LNCaP clone FGC (cell line): ENCODE measurements at regions not wholly inside any gene's neighbourhood (a gene's known extent, or its start where the extent isn't known, plus 50 kb on each side); places are given as distances from the start of the nearest gene placed in this dataset.

Experiments
- DNase-seq: peaks from one replicate; pipeline ENCODE4 v3.0.0-alpha.2; 2011; ENCODE audit warnings: low read depth
- H3K4me3 ChIP-seq: 2 replicates; pipeline ENCODE4 v1.5.1; 2011; ENCODE audit warnings: mild to moderate bottlenecking, low read depth, low read length, control low read depth
- TF ChIP-seq, protein P1 (sequence below): IDR thresholded peaks from 2 replicates; pipeline ENCODE4 v1.5.1; 2012; ENCODE audit warnings: mild to moderate bottlenecking; ENCODE audit not compliant: control insufficient read depth, insufficient read depth; ENCODE audit errors: extremely low read depth

DNA sequence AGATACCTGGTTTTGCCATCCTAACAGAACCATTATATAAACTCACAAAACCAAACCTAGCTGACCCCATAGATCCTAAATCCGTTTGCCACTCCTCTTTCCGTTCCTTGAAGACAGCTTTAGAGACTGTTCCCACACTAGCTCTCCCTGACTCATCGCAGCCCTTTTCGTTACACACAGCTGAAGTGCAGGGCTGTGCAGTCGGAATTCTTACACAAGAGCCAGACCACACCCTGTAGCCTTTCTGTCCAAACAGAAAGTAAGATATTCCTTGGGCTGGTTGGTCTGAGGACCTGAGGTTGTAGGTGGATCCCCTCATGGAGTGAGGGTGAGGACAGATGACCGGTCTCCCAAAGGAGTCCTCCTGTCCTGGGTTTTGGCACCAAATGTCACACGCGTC, 56.7 kb upstream of the NAA35 start:
- TF ChIP-seq, protein P1, sequence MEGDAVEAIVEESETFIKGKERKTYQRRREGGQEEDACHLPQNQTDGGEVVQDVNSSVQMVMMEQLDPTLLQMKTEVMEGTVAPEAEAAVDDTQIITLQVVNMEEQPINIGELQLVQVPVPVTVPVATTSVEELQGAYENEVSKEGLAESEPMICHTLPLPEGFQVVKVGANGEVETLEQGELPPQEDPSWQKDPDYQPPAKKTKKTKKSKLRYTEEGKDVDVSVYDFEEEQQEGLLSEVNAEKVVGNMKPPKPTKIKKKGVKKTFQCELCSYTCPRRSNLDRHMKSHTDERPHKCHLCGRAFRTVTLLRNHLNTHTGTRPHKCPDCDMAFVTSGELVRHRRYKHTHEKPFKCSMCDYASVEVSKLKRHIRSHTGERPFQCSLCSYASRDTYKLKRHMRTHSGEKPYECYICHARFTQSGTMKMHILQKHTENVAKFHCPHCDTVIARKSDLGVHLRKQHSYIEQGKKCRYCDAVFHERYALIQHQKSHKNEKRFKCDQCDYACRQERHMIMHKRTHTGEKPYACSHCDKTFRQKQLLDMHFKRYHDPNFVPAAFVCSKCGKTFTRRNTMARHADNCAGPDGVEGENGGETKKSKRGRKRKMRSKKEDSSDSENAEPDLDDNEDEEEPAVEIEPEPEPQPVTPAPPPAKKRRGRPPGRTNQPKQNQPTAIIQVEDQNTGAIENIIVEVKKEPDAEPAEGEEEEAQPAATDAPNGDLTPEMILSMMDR, result no peak
- no peak overlapping the region for H3K4me3 ChIP-seq
- no peak for DNase-seq

DNA sequence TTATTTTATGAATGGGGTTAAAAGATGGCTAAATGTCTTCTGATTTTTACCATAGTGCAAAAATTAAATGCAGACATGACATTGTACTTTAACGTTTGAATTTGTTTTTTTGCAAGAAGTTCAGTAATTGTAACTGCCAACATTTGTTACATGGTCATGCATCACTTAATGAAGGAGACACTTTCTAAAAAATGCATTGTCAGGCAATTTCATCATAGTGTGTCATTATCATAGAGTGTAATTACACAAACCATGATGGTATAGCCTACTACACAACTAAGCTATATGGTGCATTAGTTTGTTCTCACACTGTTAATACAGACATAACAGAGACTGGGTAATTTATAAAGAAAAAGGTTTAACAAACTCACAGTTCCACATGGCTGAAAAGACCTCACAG, 50.0 kb upstream of the NAA35 start:
- TF ChIP-seq, protein P1, result no peak
- H3K4me3 ChIP-seq, result no peak overlapping the region
- no peak for DNase-seq
